ENCODE measurements at regions not wholly inside any gene's neighbourhood (a gene's known extent, or its start where the extent isn't known, plus 50 kb on each side); places are given as distances from the start of the nearest gene placed in this dataset.

DNA sequence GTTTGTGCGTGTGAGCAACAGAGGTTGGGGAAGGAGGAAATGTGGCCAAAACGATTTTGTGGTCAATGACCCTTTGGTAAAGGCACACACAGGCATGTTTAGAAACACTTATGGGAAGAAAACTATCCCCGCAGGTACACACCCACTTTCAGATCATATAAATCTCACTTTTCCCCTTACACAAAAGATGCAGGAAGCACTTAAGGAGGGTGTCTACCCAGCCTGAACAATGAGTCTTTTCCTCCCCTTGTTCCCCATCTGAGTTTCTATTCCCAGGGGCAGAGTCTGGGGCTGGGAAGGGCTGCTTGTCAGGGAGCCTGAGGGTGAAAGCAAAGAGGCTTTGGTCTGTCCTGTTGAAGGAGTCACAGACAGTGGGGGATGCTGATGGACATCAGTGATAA lies 193.2 kb upstream of the SALL4 start:
- H3K4me2 ChIP-seq (ENCODE audit: low read length): no peak overlapping the region
- no peaks in the 10 kb centered on the region for H3K27me3 ChIP-seq (ENCODE audit: control insufficient read depth, insufficient read depth, low read length)
- no peaks in the 10 kb centered on the region for H3K9me3 ChIP-seq (ENCODE audit: control insufficient read depth, low read length)
- TF ChIP-seq, protein P1, sequence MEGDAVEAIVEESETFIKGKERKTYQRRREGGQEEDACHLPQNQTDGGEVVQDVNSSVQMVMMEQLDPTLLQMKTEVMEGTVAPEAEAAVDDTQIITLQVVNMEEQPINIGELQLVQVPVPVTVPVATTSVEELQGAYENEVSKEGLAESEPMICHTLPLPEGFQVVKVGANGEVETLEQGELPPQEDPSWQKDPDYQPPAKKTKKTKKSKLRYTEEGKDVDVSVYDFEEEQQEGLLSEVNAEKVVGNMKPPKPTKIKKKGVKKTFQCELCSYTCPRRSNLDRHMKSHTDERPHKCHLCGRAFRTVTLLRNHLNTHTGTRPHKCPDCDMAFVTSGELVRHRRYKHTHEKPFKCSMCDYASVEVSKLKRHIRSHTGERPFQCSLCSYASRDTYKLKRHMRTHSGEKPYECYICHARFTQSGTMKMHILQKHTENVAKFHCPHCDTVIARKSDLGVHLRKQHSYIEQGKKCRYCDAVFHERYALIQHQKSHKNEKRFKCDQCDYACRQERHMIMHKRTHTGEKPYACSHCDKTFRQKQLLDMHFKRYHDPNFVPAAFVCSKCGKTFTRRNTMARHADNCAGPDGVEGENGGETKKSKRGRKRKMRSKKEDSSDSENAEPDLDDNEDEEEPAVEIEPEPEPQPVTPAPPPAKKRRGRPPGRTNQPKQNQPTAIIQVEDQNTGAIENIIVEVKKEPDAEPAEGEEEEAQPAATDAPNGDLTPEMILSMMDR (IDR thresholded peaks at IDR 0.05): no peak
- no peaks in the 10 kb centered on the region for H3K79me2 ChIP-seq
- H3K9ac ChIP-seq: no peak overlapping the region
- no peak overlapping the region for H3K27ac ChIP-seq
- no peak overlapping the region for H3K4me3 ChIP-seq (ENCODE audit: low read depth, low read length)
- no peak overlapping the region for H2AFZ ChIP-seq
- no peaks in the 10 kb centered on the region for H3K36me3 ChIP-seq (ENCODE audit: control insufficient read depth, insufficient read depth, low read length)
- H3K4me1 ChIP-seq: no peaks in the 10 kb centered on the region

DNA sequence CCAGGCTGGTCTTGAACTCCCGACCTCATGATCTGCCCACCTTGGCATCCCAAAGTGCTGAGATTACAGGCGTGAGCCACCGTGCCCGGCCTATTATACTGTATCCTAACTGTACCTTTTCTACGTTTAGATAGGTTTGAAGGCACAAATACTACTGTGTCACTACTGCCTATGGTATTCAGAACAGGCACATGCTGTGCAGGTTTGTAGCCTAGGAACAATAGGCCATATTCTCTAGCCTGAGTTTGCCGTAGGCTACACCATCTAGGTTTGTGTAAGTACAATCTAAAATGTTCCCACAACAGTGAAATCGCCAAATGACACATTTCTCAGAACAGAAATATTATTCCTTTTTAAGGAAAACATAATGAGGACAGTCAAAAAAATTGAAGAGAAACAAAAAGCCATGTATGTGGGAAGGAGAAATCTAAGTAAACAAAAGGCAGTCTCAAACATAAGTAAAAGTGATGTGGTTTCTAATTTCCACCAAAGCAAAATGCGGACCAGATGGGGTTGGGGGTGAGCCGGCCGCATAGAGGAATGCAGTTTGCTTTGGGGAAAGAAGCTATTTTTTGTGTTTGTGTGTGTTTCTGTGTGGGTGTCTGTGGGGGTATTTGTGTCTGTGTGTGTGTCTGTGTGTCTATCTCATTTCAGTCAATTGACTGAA lies 192.6 kb upstream of the SALL4 start:
- Histone ChIP-seq H3K4me2 (ENCODE audit: low read length) (no peak overlapping the region), H2AFZ (no peak overlapping the region), H3K4me1 (no peaks in the 10 kb centered on the region), H3K79me2 (no peaks in the 10 kb centered on the region), H3K27ac (no peak overlapping the region), H3K9ac (no peak overlapping the region), H3K9me3 (ENCODE audit: control insufficient read depth, low read length) (no peaks in the 10 kb centered on the region), H3K4me3 (ENCODE audit: low read depth, low read length) (no peak overlapping the region), H3K27me3 (ENCODE audit: control insufficient read depth, insufficient read depth, low read length) (no peaks in the 10 kb centered on the region), H3K36me3 (ENCODE audit: control insufficient read depth, insufficient read depth, low read length) (no peaks in the 10 kb centered on the region)
- TF ChIP-seq, protein P1 (IDR thresholded peaks at IDR 0.05): no peak

DNA sequence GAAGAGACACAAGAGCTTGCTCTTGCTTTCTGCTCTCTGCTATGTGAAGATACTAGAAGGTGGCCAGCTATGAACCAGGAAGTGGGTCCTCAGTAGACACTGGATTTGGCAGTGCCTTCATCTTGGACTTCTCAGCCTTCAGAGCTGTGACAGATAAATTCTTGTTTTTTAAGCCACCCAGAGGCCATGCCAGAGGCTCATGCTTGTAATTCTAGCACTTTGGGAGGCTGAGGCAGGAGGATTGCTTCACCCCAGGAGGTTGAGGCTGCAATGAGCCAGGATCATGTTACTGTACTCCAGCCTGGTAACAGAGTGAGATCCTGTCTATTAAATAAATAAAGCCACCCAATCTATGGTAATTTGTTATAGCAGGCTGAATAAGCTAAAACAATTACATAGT lies 185.5 kb upstream of the SALL4 start:
- no peak overlapping the region for H2AFZ ChIP-seq
- no peak overlapping the region for H3K9ac ChIP-seq
- TF ChIP-seq, protein P1 (IDR thresholded peaks at IDR 0.05): no peak
- no peak overlapping the region for H3K4me2 ChIP-seq (ENCODE audit: low read length)
- H3K36me3 ChIP-seq (ENCODE audit: control insufficient read depth, insufficient read depth, low read length): no peaks in the 10 kb centered on the region
- no peaks in the 10 kb centered on the region for H3K27me3 ChIP-seq (ENCODE audit: control insufficient read depth, insufficient read depth, low read length)
- H3K4me3 ChIP-seq (ENCODE audit: low read depth, low read length): no peak overlapping the region
- H3K79me2 ChIP-seq: no peaks in the 10 kb centered on the region
- H3K9me3 ChIP-seq (ENCODE audit: control insufficient read depth, low read length): no peaks in the 10 kb centered on the region
- no peak overlapping the region for H3K27ac ChIP-seq
- H3K4me1 ChIP-seq: no peaks in the 10 kb centered on the region

GRCh38 chr20:51985013-51985415 lies 182.7 kb upstream of the SALL4 start:
- Histone ChIP-seq H3K9ac (no peak overlapping the region), H3K4me1 (no peaks in the 10 kb centered on the region), H3K4me3 (ENCODE audit: low read depth, low read length) (no peak overlapping the region), H3K9me3 (ENCODE audit: control insufficient read depth, low read length) (no peaks in the 10 kb centered on the region), H3K4me2 (ENCODE audit: low read length) (no peak overlapping the region), H3K27ac (no peak overlapping the region), H2AFZ (no peak overlapping the region), H3K79me2 (no peaks in the 10 kb centered on the region), H3K36me3 (ENCODE audit: control insufficient read depth, insufficient read depth, low read length) (no peaks in the 10 kb centered on the region), H3K27me3 (ENCODE audit: control insufficient read depth, insufficient read depth, low read length) (no peaks in the 10 kb centered on the region)
- TF ChIP-seq, protein P1 (IDR thresholded peaks at IDR 0.05): no peak

DNA sequence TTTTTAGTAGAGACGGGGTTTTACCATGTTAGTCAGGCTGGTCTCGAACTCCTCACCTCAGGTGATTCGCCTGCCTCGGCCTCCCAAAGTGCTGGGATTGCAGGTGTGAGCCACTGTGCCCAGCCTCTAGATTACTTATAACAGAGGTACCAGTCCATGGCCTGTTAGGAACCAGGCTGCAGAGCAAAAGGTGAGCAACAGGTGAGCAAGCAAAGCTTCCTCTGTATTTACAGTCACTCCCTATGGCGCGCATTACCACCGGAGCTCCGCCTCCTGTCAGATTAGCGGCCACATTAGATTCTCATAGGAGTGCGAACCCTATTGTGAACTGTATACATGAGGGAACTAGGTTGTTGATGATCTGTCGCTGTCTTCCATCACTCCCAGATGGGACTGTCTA lies 178.0 kb upstream of the SALL4 start:
- H3K9ac ChIP-seq: no peak overlapping the region
- TF ChIP-seq, protein P1 (IDR thresholded peaks at IDR 0.05): no peak
- H3K79me2 ChIP-seq: no peaks in the 10 kb centered on the region

More for the DNA sequence above, 178.0 kb upstream of the SALL4 start:
- no peak overlapping the region for H2AFZ ChIP-seq
- H3K9me3 ChIP-seq (ENCODE audit: control insufficient read depth, low read length): no peaks in the 10 kb centered on the region
- H3K27ac ChIP-seq: no peak overlapping the region
- no peaks in the 10 kb centered on the region for H3K27me3 ChIP-seq (ENCODE audit: control insufficient read depth, insufficient read depth, low read length)
- H3K4me1 ChIP-seq: no peaks in the 10 kb centered on the region
- no peak overlapping the region for H3K4me2 ChIP-seq (ENCODE audit: low read length)
- H3K4me3 ChIP-seq (ENCODE audit: low read depth, low read length): no peak overlapping the region
- no peaks in the 10 kb centered on the region for H3K36me3 ChIP-seq (ENCODE audit: control insufficient read depth, insufficient read depth, low read length)
